Neural progenitor cell (in vitro differentiated cells): ENCODE measurements at regions not wholly inside any gene's neighbourhood (a gene's known extent, or its start where the extent isn't known, plus 50 kb on each side); places are given as distances from the start of the nearest gene placed in this dataset.

Experiments
- EZH2 ChIP-seq: fragments of 200-600 bp; sonication (generic); IDR thresholded peaks from 2 replicates; pipeline ENCODE4 v1.6.1; 2017; ENCODE audit warnings: antibody characterized with exemption, mild to moderate bottlenecking, moderate library complexity
- EZH2phosphoT487 ChIP-seq: fragments of 200-600 bp; sonication (generic); IDR thresholded peaks from 2 replicates; pipeline ENCODE4 v1.6.1; 2017; ENCODE audit warnings: antibody characterized with exemption
- TF ChIP-seq, protein P1 (sequence below): fragments of 200-600 bp; sonication (generic); IDR thresholded peaks from 2 replicates; pipeline ENCODE4 v1.5.1; 2017; ENCODE audit warnings: antibody characterized with exemption, mild to moderate bottlenecking

DNA sequence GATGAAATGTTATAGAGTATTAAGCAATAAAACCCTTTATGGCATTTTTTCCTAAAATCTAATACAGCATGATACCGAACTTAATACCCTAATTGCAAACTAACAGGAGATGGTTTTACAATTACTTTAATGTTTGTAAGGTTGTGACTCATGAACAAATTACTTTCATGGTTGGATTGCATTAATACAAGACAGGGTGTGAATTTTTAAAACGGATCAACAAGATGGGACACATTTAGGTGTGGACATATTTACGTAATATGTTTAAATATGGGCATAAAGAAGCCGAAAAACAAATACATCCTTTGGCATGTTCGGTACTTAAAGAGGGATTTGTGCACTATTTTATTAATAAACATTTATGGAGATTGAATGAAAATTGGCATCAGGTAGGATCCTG lies 168.3 kb upstream of the SPRY2 start:
- no peak for TF ChIP-seq EZH2
- TF ChIP-seq, protein P1, sequence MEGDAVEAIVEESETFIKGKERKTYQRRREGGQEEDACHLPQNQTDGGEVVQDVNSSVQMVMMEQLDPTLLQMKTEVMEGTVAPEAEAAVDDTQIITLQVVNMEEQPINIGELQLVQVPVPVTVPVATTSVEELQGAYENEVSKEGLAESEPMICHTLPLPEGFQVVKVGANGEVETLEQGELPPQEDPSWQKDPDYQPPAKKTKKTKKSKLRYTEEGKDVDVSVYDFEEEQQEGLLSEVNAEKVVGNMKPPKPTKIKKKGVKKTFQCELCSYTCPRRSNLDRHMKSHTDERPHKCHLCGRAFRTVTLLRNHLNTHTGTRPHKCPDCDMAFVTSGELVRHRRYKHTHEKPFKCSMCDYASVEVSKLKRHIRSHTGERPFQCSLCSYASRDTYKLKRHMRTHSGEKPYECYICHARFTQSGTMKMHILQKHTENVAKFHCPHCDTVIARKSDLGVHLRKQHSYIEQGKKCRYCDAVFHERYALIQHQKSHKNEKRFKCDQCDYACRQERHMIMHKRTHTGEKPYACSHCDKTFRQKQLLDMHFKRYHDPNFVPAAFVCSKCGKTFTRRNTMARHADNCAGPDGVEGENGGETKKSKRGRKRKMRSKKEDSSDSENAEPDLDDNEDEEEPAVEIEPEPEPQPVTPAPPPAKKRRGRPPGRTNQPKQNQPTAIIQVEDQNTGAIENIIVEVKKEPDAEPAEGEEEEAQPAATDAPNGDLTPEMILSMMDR: no peak
- TF ChIP-seq EZH2phosphoT487: no peak
